ENCODE measurements at regions not wholly inside any gene's neighbourhood (a gene's known extent, or its start where the extent isn't known, plus 50 kb on each side); places are given as distances from the start of the nearest gene placed in this dataset.
A peak's percentile ranks its signal among the peaks of the same experiment; 100 is the strongest.

- TF ChIP-seq POLR2A (IDR thresholded peaks at IDR 0.05) (no peak), CTCF (IDR thresholded peaks at IDR 0.05) (no peak)
- WGBS, 2 donors, result 18 to 60% methylated on average over 1 of the region's 1 CpG
- intact Hi-C loops (cut with DNase I; ENCODE audit: low total_unique reads), result no loop called here
- DNase-seq (ENCODE audit: low spot score in 2 of 2), result no peak
- H3K4me3 ChIP-seq (ENCODE audit: low read depth, poor library complexity, severe bottlenecking), result no peak overlapping the region
These were observed 384.6 kb downstream of the PLPP3 start for GRCh38 chr1:56194701-56195300.

- intact Hi-C loops (cut with DNase I; ENCODE audit: low total_unique reads), result no loop called here
- no peak overlapping the region for H3K4me3 ChIP-seq (ENCODE audit: low read depth, poor library complexity, severe bottlenecking)
- TF ChIP-seq CTCF (IDR thresholded peaks at IDR 0.05) (no peak), POLR2A (IDR thresholded peaks at IDR 0.05) (no peak)
- WGBS, 2 donors, result 84 to 89% methylated on average over 1 of the region's 1 CpG
- no peak for DNase-seq (ENCODE audit: low spot score in 2 of 2)
These were observed 385.7 kb downstream of the PLPP3 start for GRCh38 chr1:56193656-56194055.

- no peak overlapping the region for H3K4me3 ChIP-seq (ENCODE audit: low read depth, poor library complexity, severe bottlenecking)
- DNase-seq (ENCODE audit: low spot score in 2 of 2), result no peak
- 54 to 55% methylated on average over 4 of the region's 4 CpGs for WGBS, 2 donors
- intact Hi-C loops (cut with DNase I; ENCODE audit: low total_unique reads), result no loop called here
- TF ChIP-seq POLR2A (IDR thresholded peaks at IDR 0.05) (no peak), CTCF (IDR thresholded peaks at IDR 0.05) (no peak)
These were observed 388.0 kb downstream of the PLPP3 start for GRCh38 chr1:56191369-56191768.

- intact Hi-C loops (cut with DNase I; ENCODE audit: low total_unique reads), result no loop called here
- no peak overlapping the region for H3K4me3 ChIP-seq (ENCODE audit: low read depth, poor library complexity, severe bottlenecking)
- WGBS, 2 donors, result 55 to 70% methylated on average over 7 of the region's 7 CpGs
- DNase-seq (ENCODE audit: low spot score in 2 of 2), result peak in 1 of 2 donors; percentile 21
- TF ChIP-seq CTCF (IDR thresholded peaks at IDR 0.05) (no peak), POLR2A (IDR thresholded peaks at IDR 0.05) (no peak)
These were observed 388.5 kb downstream of the PLPP3 start for GRCh38 chr1:56190806-56191365.

- H3K4me3 ChIP-seq (ENCODE audit: low read depth, poor library complexity, severe bottlenecking), result no peak overlapping the region
- intact Hi-C loops (cut with DNase I; ENCODE audit: low total_unique reads), result no loop called here
- 79 to 84% methylated on average over 11 of the region's 11 CpGs for WGBS, 2 donors
- TF ChIP-seq POLR2A (IDR thresholded peaks at IDR 0.05), result no peak
- no peak for TF ChIP-seq CTCF (IDR thresholded peaks at IDR 0.05)
- DNase-seq (ENCODE audit: low spot score in 2 of 2), result no peak
These were observed 389.2 kb downstream of the PLPP3 start for GRCh38 chr1:56189946-56190805.

Measured in lower leg skin (tissue), 4 donors.